ENCODE measurements at regions not wholly inside any gene's neighbourhood (a gene's known extent, or its start where the extent isn't known, plus 50 kb on each side); places are given as distances from the start of the nearest gene placed in this dataset.

DNA sequence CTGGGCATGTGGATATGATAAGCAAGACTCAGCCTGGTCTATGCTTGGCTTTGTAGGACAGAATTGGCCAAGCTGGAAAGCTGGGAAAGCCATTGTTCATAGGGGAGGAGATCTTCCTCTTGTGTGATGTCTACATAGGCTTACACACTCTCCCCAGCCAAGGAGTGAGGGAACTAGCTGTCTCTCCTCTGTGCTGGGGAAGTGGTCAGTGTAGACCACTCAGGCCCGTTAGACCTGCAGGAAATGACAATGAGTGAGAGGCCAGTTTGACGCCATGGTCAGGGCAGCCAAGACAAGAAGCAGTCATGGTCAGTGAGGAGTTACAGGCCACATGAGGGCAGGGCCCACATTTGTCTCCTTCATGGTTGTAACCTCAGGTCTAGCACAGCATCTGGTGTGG is 159.1 kb upstream of the KL start:
- no peak for DNase-seq (ENCODE audit: low read depth in 2 of 2)
- no peak overlapping the region for H3K9ac ChIP-seq (ENCODE audit: insufficient read depth, low read length)
- H3K4me1 ChIP-seq (ENCODE audit: control insufficient read depth, extremely low read depth, insufficient read depth, low read length) = no peaks in the 10 kb centered on the region
- no peaks in the 10 kb centered on the region for H3K27me3 ChIP-seq (ENCODE audit: control insufficient read depth, insufficient read depth, low read length)
- TF ChIP-seq EZH2 (IDR thresholded peaks at IDR 0.05; ENCODE audit: low read length, missing control alignments) (no peak), CTCF (conservative IDR thresholded peaks at IDR 0.05 in 1 of 2, IDR thresholded peaks at IDR 0.05 in 1 of 2; ENCODE audit: low read depth in 1 of 2, low read length in 2 of 2) (no peak)
- no peak overlapping the region for H3K27ac ChIP-seq (ENCODE audit: insufficient read depth, low read length)
- H3K36me3 ChIP-seq (ENCODE audit: control insufficient read depth, insufficient read depth, low read length) = no peaks in the 10 kb centered on the region
- no peaks in the 10 kb centered on the region for H3K79me2 ChIP-seq (ENCODE audit: control insufficient read depth, insufficient read depth, low read length)
- no peak overlapping the region for H2AFZ ChIP-seq (ENCODE audit: low read length)
- H3K9me3 ChIP-seq (ENCODE audit: control insufficient read depth, insufficient read depth, low read depth, low read length) = no peaks in the 10 kb centered on the region
- H3K4me3 ChIP-seq (replicated peaks in 1 of 4; ENCODE audit: control extremely low read depth in 1 of 4, insufficient read depth in 1 of 4, low read depth in 3 of 4, low read length in 4 of 4) = no peak overlapping the region
- no peak overlapping the region for H3K4me2 ChIP-seq (ENCODE audit: extremely low read depth, insufficient read depth, low read length)
- H4K20me1 ChIP-seq (ENCODE audit: control insufficient read depth, extremely low read depth, insufficient read depth, low read length) = no peaks in the 10 kb centered on the region

DNA sequence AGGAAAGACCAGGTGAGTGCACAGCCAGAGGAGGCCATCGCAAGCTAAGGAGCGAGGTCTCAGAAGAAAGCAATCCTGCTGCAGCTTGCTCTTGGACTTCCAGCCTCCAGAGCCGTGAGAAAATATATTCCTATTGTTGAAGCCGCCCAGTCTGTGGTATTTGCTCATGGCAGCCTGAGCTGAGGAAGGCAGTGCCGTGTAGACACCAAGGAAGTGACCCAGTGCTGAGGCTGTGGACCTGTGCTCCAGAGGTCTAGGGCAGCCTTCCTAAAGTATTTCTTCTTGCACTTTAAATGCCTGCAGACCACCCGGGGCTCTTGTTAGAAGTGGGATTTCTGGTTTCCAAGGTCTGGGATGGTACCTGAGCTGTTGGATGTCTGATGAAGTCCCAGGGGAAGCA is 158.5 kb upstream of the KL start:
- no peak overlapping the region for H3K9ac ChIP-seq (ENCODE audit: insufficient read depth, low read length)
- H3K36me3 ChIP-seq (ENCODE audit: control insufficient read depth, insufficient read depth, low read length) = no peaks in the 10 kb centered on the region
- no peak overlapping the region for H3K4me3 ChIP-seq (replicated peaks in 1 of 4; ENCODE audit: control extremely low read depth in 1 of 4, insufficient read depth in 1 of 4, low read depth in 3 of 4, low read length in 4 of 4)
- no peaks in the 10 kb centered on the region for H3K9me3 ChIP-seq (ENCODE audit: control insufficient read depth, insufficient read depth, low read depth, low read length)
- H3K4me2 ChIP-seq (ENCODE audit: extremely low read depth, insufficient read depth, low read length) = no peak overlapping the region
- H3K27ac ChIP-seq (ENCODE audit: insufficient read depth, low read length) = no peak overlapping the region
- DNase-seq (ENCODE audit: low read depth in 2 of 2) = no peak
- H2AFZ ChIP-seq (ENCODE audit: low read length) = no peak overlapping the region
- H4K20me1 ChIP-seq (ENCODE audit: control insufficient read depth, extremely low read depth, insufficient read depth, low read length) = no peaks in the 10 kb centered on the region
- no peak for TF ChIP-seq CTCF (conservative IDR thresholded peaks at IDR 0.05 in 1 of 2, IDR thresholded peaks at IDR 0.05 in 1 of 2; ENCODE audit: low read depth in 1 of 2, low read length in 2 of 2)
- no peak for TF ChIP-seq EZH2 (IDR thresholded peaks at IDR 0.05; ENCODE audit: low read length, missing control alignments)
- H3K4me1 ChIP-seq (ENCODE audit: control insufficient read depth, extremely low read depth, insufficient read depth, low read length) = no peaks in the 10 kb centered on the region
- H3K79me2 ChIP-seq (ENCODE audit: control insufficient read depth, insufficient read depth, low read length) = no peaks in the 10 kb centered on the region
- no peaks in the 10 kb centered on the region for H3K27me3 ChIP-seq (ENCODE audit: control insufficient read depth, insufficient read depth, low read length)

DNA sequence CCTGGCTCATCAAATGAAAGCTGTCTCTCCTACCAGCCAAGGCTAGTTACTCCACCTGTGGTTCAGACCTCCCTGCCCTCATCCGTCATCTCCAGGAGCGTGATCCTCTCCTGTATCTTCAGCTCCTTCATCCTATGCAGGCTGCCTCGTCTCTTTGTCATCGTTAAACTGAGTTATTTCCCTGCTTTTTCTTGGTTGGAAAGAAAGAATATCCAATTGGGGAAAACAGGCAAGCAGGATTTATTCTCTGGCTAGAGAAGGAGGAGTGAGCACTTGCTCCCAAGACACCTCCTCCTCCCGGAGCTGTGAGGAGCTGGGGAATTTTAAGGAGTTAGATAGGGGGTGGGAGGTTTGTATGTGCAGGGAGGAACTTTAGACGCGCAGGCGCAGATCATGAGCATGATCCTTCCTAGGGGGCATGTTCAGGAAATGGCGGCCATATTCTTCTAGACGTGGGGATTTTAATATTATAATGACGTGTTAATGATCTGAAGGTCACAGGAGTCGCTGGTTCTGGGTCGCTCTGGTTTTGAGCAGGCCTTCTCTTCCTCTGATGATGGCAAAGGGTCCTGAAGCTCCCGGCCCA is 156.4 kb upstream of the KL start:
- no peak overlapping the region for H2AFZ ChIP-seq (ENCODE audit: low read length)
- H3K4me3 ChIP-seq (replicated peaks in 1 of 4; ENCODE audit: control extremely low read depth in 1 of 4, insufficient read depth in 1 of 4, low read depth in 3 of 4, low read length in 4 of 4) = no peak overlapping the region
- no peak overlapping the region for H3K27ac ChIP-seq (ENCODE audit: insufficient read depth, low read length)
- no peaks in the 10 kb centered on the region for H3K9me3 ChIP-seq (ENCODE audit: control insufficient read depth, insufficient read depth, low read depth, low read length)
- H3K4me1 ChIP-seq (ENCODE audit: control insufficient read depth, extremely low read depth, insufficient read depth, low read length) = no peaks in the 10 kb centered on the region
- TF ChIP-seq CTCF (conservative IDR thresholded peaks at IDR 0.05 in 1 of 2, IDR thresholded peaks at IDR 0.05 in 1 of 2; ENCODE audit: low read depth in 1 of 2, low read length in 2 of 2) (no peak), EZH2 (IDR thresholded peaks at IDR 0.05; ENCODE audit: low read length, missing control alignments) (no peak)
- H3K9ac ChIP-seq (ENCODE audit: insufficient read depth, low read length) = no peak overlapping the region
- H3K27me3 ChIP-seq (ENCODE audit: control insufficient read depth, insufficient read depth, low read length) = no peaks in the 10 kb centered on the region
- no peak overlapping the region for H3K4me2 ChIP-seq (ENCODE audit: extremely low read depth, insufficient read depth, low read length)
- H3K36me3 ChIP-seq (ENCODE audit: control insufficient read depth, insufficient read depth, low read length) = no peaks in the 10 kb centered on the region
- no peaks in the 10 kb centered on the region for H4K20me1 ChIP-seq (ENCODE audit: control insufficient read depth, extremely low read depth, insufficient read depth, low read length)
- H3K79me2 ChIP-seq (ENCODE audit: control insufficient read depth, insufficient read depth, low read length) = no peaks in the 10 kb centered on the region
- DNase-seq (ENCODE audit: low read depth in 2 of 2) = no peak
